GM10266 (cell line): ENCODE measurements at regions not wholly inside any gene's neighbourhood (a gene's known extent, or its start where the extent isn't known, plus 50 kb on each side); places are given as distances from the start of the nearest gene placed in this dataset.

Experiments used
- DNase-seq: peaks from one replicate; pipeline ENCODE4 v3.0.0; 2012; ENCODE audit errors: extremely low spot score
- CTCF ChIP-seq: IDR thresholded peaks from 2 replicates; pipeline ENCODE4 v1.5.1; 2012; ENCODE audit warnings: mild to moderate bottlenecking, low read depth; ENCODE audit not compliant: control insufficient read depth, insufficient read depth; ENCODE audit errors: missing control alignments

- no peak for TF ChIP-seq CTCF
- no peak for DNase-seq
Measured at GRCh38 chr1:185486346-185486745, 169.3 kb upstream of the IVNS1ABP start.

GRCh38 chr1:185483664-185484450, 166.8 kb upstream of the IVNS1ABP start:
- no peak for DNase-seq
- TF ChIP-seq CTCF = no peak

GRCh38 chr1:185483217-185483616, 166.2 kb upstream of the IVNS1ABP start:
- TF ChIP-seq CTCF = no peak
- DNase-seq = no peak

- no peak for TF ChIP-seq CTCF
- DNase-seq = no peak
Measured at GRCh38 chr1:185480545-185480944, 163.5 kb upstream of the IVNS1ABP start.

GRCh38 chr1:185479796-185480195, 162.8 kb upstream of the IVNS1ABP start:
- TF ChIP-seq CTCF = no peak
- no peak for DNase-seq

GRCh38 chr1:185478877-185479276, 161.8 kb upstream of the IVNS1ABP start:
- no peak for DNase-seq
- no peak for TF ChIP-seq CTCF
